HG03175 (cell line): ENCODE measurements at regions not wholly inside any gene's neighbourhood (a gene's known extent, or its start where the extent isn't known, plus 50 kb on each side); places are given as distances from the start of the nearest gene placed in this dataset.
"Not testable (repeated sequence)": the region's sequence is repeated elsewhere in the genome, so short reads cannot be mapped to it uniquely, and the experiment has no call there.

Experiments used
- ATAC-seq: cut with Tn5 transposase; IDR thresholded peaks from one replicate; pipeline ENCODE4 v1.9.1; 2021; ENCODE audit warnings: mild to moderate bottlenecking, moderate library complexity; ENCODE audit not compliant: unreplicated experiment

- ATAC-seq: no peak
These were observed 821.4 kb downstream of the RNF144A start for GRCh38 chr2:7738596-7738995.

- ATAC-seq: no peak
These were observed 822.9 kb downstream of the RNF144A start for GRCh38 chr2:7740114-7740513.

- no peak for ATAC-seq
These were observed 825.1 kb downstream of the RNF144A start for GRCh38 chr2:7742301-7742700.

- no peak for ATAC-seq
These were observed 827.6 kb downstream of the RNF144A start for GRCh38 chr2:7744827-7745226.

- no peak for ATAC-seq
These were observed 828.2 kb downstream of the RNF144A start for GRCh38 chr2:7745369-7745768.

- no peak for ATAC-seq
These were observed 831.7 kb downstream of the RNF144A start for GRCh38 chr2:7748717-7749415.

GRCh38 chr2:7749895-7750559, 832.8 kb downstream of the RNF144A start:
- ATAC-seq: no peak

- no peak for ATAC-seq
These were observed 835.1 kb downstream of the RNF144A start for GRCh38 chr2:7752291-7752690.

GRCh38 chr2:7753777-7754176, 836.6 kb downstream of the RNF144A start:
- no peak for ATAC-seq

- ATAC-seq: no peak
These were observed 838.7 kb downstream of the RNF144A start for GRCh38 chr2:7755879-7756278.

GRCh38 chr2:7758073-7758759, 841.0 kb downstream of the RNF144A start:
- ATAC-seq: peak; percentile 55

- ATAC-seq: no peak
These were observed 842.7 kb downstream of the RNF144A start for GRCh38 chr2:7759898-7760297.

- ATAC-seq: not testable (repeated sequence)
These were observed 846.2 kb downstream of the RNF144A start for GRCh38 chr2:7763418-7763817.

GRCh38 chr2:7765236-7765635, 848.0 kb downstream of the RNF144A start:
- no peak for ATAC-seq

- no peak for ATAC-seq
These were observed 849.0 kb downstream of the RNF144A start for GRCh38 chr2:7766088-7766722.

GRCh38 chr2:7766978-7767565, 849.9 kb downstream of the RNF144A start:
- ATAC-seq: no peak

GRCh38 chr2:7767902-7768301, 850.7 kb downstream of the RNF144A start:
- ATAC-seq: no peak

GRCh38 chr2:7771781-7772180, 854.6 kb downstream of the RNF144A start:
- ATAC-seq: no peak

GRCh38 chr2:7773362-7774360, 856.4 kb downstream of the RNF144A start:
- peak; percentile 70 for ATAC-seq

GRCh38 chr2:7774481-7774880, 857.3 kb downstream of the RNF144A start:
- ATAC-seq: no peak
